ENCODE measurements at regions not wholly inside any gene's neighbourhood (a gene's known extent, or its start where the extent isn't known, plus 50 kb on each side); places are given as distances from the start of the nearest gene placed in this dataset.

GRCh38 chr2:221850076-221850475 is 278.0 kb upstream of the EPHA4 start:
- Histone ChIP-seq H3K4me3 (no peak overlapping the region), H2AFZ (ENCODE audit: low read depth, low read length) (no peak overlapping the region), H3K79me2 (ENCODE audit: control insufficient read depth, insufficient read depth, low read length) (no peaks in the 10 kb centered on the region), H3K4me2 (ENCODE audit: insufficient read depth, low read length) (no peak overlapping the region), H4K20me1 (replicated peaks; ENCODE audit: control insufficient read depth, insufficient read depth, low read length) (no peaks in the 10 kb centered on the region), H3K36me3 (ENCODE audit: control insufficient read depth, insufficient read depth, low read length) (no peaks in the 10 kb centered on the region), H3K27me3 (ENCODE audit: control insufficient read depth in 2 of 2, insufficient read depth in 2 of 2, low read length in 2 of 2) (no peaks in the 10 kb centered on the region), H3K9me1 (ENCODE audit: control insufficient read depth, insufficient read depth, low read length) (no peaks in the 10 kb centered on the region), H3K9ac (ENCODE audit: insufficient read depth in 1 of 2, low read depth in 2 of 2, low read length in 2 of 2) (no peak overlapping the region), H3K9me3 (replicated peaks; ENCODE audit: control insufficient read depth, insufficient read depth, low read depth, low read length) (no peaks in the 10 kb centered on the region), H3K4me1 (replicated peaks in 1 of 2; ENCODE audit: control insufficient read depth in 2 of 2, insufficient read depth in 2 of 2, low read length in 2 of 2) (no peaks in the 10 kb centered on the region), H3K27ac (ENCODE audit: extremely low read depth, low read depth, low read length) (no peak overlapping the region)
- no TSS peak for BruUV-seq (replicated peaks)
- FAIRE-seq, result no peak
- WGBS (ENCODE audit: insufficient coverage, low coverage, missing lambda C conversion rate), result 0% methylated on average over 3 of the region's 3 CpGs
- no peak for DNase-seq (ENCODE audit: extremely low read depth in 1 of 4, low spot score in 3 of 4)
- in situ Hi-C loops (cut with MboI), result no loop called here
- ChIA-PET POLR2A (no interaction called here), CTCF (ENCODE audit: low intra/inter-chr PET ratio) (no interaction called here)
- intact Hi-C loops (cut with micrococcal nuclease), result no loop called here
- TF ChIP-seq, protein P1, sequence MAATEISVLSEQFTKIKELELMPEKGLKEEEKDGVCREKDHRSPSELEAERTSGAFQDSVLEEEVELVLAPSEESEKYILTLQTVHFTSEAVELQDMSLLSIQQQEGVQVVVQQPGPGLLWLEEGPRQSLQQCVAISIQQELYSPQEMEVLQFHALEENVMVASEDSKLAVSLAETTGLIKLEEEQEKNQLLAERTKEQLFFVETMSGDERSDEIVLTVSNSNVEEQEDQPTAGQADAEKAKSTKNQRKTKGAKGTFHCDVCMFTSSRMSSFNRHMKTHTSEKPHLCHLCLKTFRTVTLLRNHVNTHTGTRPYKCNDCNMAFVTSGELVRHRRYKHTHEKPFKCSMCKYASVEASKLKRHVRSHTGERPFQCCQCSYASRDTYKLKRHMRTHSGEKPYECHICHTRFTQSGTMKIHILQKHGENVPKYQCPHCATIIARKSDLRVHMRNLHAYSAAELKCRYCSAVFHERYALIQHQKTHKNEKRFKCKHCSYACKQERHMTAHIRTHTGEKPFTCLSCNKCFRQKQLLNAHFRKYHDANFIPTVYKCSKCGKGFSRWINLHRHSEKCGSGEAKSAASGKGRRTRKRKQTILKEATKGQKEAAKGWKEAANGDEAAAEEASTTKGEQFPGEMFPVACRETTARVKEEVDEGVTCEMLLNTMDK (IDR thresholded peaks at IDR 0.05; ENCODE audit: borderline replicate concordance, insufficient read depth, low read depth, low read length, poor library complexity, severe bottlenecking), result no peak
- TF ChIP-seq MLX (CRISPR knock-in tag; conservative IDR thresholded peaks at IDR 0.05) (no peak), HNRNPK (IDR thresholded peaks at IDR 0.05; ENCODE audit: low read depth, low read length, poor library complexity, severe bottlenecking) (no peak), DIDO1 (tag; IDR thresholded peaks at IDR 0.05; ENCODE audit: low read depth) (no peak), KHSRP (IDR thresholded peaks at IDR 0.05) (no peak), PTTG1 (tag; IDR thresholded peaks at IDR 0.05; ENCODE audit: low read depth) (no peak), ZNF3 (CRISPR knock-in tag; IDR thresholded peaks at IDR 0.05) (no peak), POU5F1 (IDR thresholded peaks at IDR 0.05; ENCODE audit: borderline replicate concordance, low read depth, low read length, partially characterized antibody) (no peak), FOXM1 (IDR thresholded peaks at IDR 0.05; ENCODE audit: low read depth) (no peak), FOXM1 (CRISPR knock-in tag; IDR thresholded peaks at IDR 0.05; ENCODE audit: low read depth) (no peak), ZNF586 (CRISPR knock-in tag; conservative IDR thresholded peaks at IDR 0.05) (no peak), ZNF197 (CRISPR knock-in tag; IDR thresholded peaks at IDR 0.05; ENCODE audit: low read depth) (no peak), TCF3 (CRISPR knock-in tag; IDR thresholded peaks at IDR 0.05) (no peak), TCFL5 (CRISPR knock-in tag; conservative IDR thresholded peaks at IDR 0.05) (no peak), MAFK (IDR thresholded peaks at IDR 0.05; ENCODE audit: low read length) (no peak), ZFP36 (IDR thresholded peaks at IDR 0.05; ENCODE audit: low read depth, low read length, partially characterized antibody) (no peak)
- no peak for ATAC-seq

Data from K562 (cell line).